Neutrophil (primary cell): ENCODE measurements at regions not wholly inside any gene's neighbourhood (a gene's known extent, or its start where the extent isn't known, plus 50 kb on each side); places are given as distances from the start of the nearest gene placed in this dataset.

Experiments
- H3K27ac ChIP-seq: fragments of 200-600 bp; sonication (generic); 2 replicates; pipeline ENCODE4 v1.5.1; 2016; ENCODE audit warnings: mild to moderate bottlenecking, moderate library complexity
- H3K27me3 ChIP-seq: fragments of 200-600 bp; sonication (generic); 2 replicates; pipeline ENCODE4 v1.6.0; 2016; ENCODE audit warnings: mild to moderate bottlenecking
- H3K36me3 ChIP-seq: fragments of 200-600 bp; sonication (generic); 2 replicates; pipeline ENCODE4 v1.5.1; 2017
- H3K4me1 ChIP-seq, 2 experiments: fragments of 200-600 bp in 1 of 2; sonication (generic) in 1 of 2; 1 replicate in 1 of 2; 2 replicates in 1 of 2; pipeline versions ENCODE4 v1.5.1 to v1.6.1; 2013 to 2016; ENCODE audit warnings: low read depth in 1 of 2, low read length in 1 of 2, mild to moderate bottlenecking in 1 of 2, moderate library complexity in 1 of 2; ENCODE audit not compliant: control insufficient read depth in 1 of 2, insufficient read depth in 1 of 2
- H3K4me3 ChIP-seq, 2 experiments: fragments of 200-600 bp in 1 of 2; sonication (generic) in 1 of 2; 1 replicate in 1 of 2; 2 replicates in 1 of 2; pipeline ENCODE4 v1.5.1; 2013 to 2016; ENCODE audit warnings: low read depth in 1 of 2, low read length in 1 of 2, mild to moderate bottlenecking in 1 of 2, moderate library complexity in 1 of 2
- H3K9me3 ChIP-seq: fragments of 200-600 bp; sonication (generic); 2 replicates; pipeline ENCODE4 v1.5.1; 2016
- CTCF ChIP-seq: fragments of 200-600 bp; sonication (generic); IDR thresholded peaks from 2 replicates; pipeline ENCODE4 v1.5.1; 2016; ENCODE audit warnings: antibody characterized with exemption

- Histone ChIP-seq H3K4me1 (no peaks in the 10 kb centered on the region), H3K9me3 (no peaks in the 10 kb centered on the region), H3K27me3 (no peaks in the 10 kb centered on the region), H3K27ac (no peak overlapping the region), H3K4me3 (no peak overlapping the region), H3K36me3 (no peaks in the 10 kb centered on the region)
- TF ChIP-seq CTCF, result no peak
Observed at GRCh38 chr12:20120403-20120725, 248.0 kb upstream of the PDE3A start.

- TF ChIP-seq CTCF, result no peak
- Histone ChIP-seq H3K4me3 (no peak overlapping the region), H3K36me3 (no peaks in the 10 kb centered on the region), H3K27ac (no peak overlapping the region), H3K4me1 (no peaks in the 10 kb centered on the region), H3K27me3 (no peaks in the 10 kb centered on the region), H3K9me3 (no peaks in the 10 kb centered on the region)
Observed at GRCh38 chr12:20122274-20122673, 246.1 kb upstream of the PDE3A start.

GRCh38 chr12:20123465-20123864 lies 244.9 kb upstream of the PDE3A start:
- H3K27me3 ChIP-seq, result no peaks in the 10 kb centered on the region
- no peak for TF ChIP-seq CTCF
- no peak overlapping the region for H3K4me3 ChIP-seq
- H3K27ac ChIP-seq, result no peak overlapping the region
- H3K9me3 ChIP-seq, result no peaks in the 10 kb centered on the region
- no peaks in the 10 kb centered on the region for H3K4me1 ChIP-seq
- no peaks in the 10 kb centered on the region for H3K36me3 ChIP-seq

GRCh38 chr12:20125276-20125798 lies 243.0 kb upstream of the PDE3A start:
- Histone ChIP-seq H3K9me3 (no peaks in the 10 kb centered on the region), H3K27me3 (no peaks in the 10 kb centered on the region)
- no peak for TF ChIP-seq CTCF

GRCh38 chr12:20126601-20127000 lies 241.7 kb upstream of the PDE3A start:
- Histone ChIP-seq H3K9me3 (no peaks in the 10 kb centered on the region), H3K4me3 (no peak overlapping the region), H3K4me1 (no peaks in the 10 kb centered on the region), H3K27me3 (no peaks in the 10 kb centered on the region), H3K36me3 (no peaks in the 10 kb centered on the region), H3K27ac (no peak overlapping the region)
- TF ChIP-seq CTCF, result no peak

More at GRCh38 chr12:20125276-20125798, 243.0 kb upstream of the PDE3A start:
- H3K4me1 ChIP-seq, result no peaks in the 10 kb centered on the region
- no peak overlapping the region for H3K27ac ChIP-seq
- H3K4me3 ChIP-seq, result no peak overlapping the region
- no peaks in the 10 kb centered on the region for H3K36me3 ChIP-seq

- Histone ChIP-seq H3K36me3 (no peaks in the 10 kb centered on the region), H3K27me3 (no peaks in the 10 kb centered on the region), H3K4me1 (no peaks in the 10 kb centered on the region), H3K27ac (no peak overlapping the region), H3K4me3 (no peak overlapping the region), H3K9me3 (no peaks in the 10 kb centered on the region)
- TF ChIP-seq CTCF, result no peak
Observed at GRCh38 chr12:20127413-20127812, 240.9 kb upstream of the PDE3A start.
